H1 (cell line): ENCODE measurements at regions not wholly inside any gene's neighbourhood (a gene's known extent, or its start where the extent isn't known, plus 50 kb on each side); places are given as distances from the start of the nearest gene placed in this dataset.

Source experiments
- CTCF ChIA-PET: fragments of 300-600 bp; sonication (Branson Sonifier 250); formaldehyde crosslinking; loops from one replicate; lab custom pipeline; 2021; ENCODE audit not compliant: partially characterized antibody; lab: Charles Lee
- POLR2A ChIA-PET: fragments of 300-600 bp; sonication (Branson Sonifier 250); formaldehyde crosslinking; loops from one replicate; lab custom pipeline; 2021; ENCODE audit warnings: inconsistent platforms; ENCODE audit not compliant: partially characterized antibody; lab: Charles Lee
- DNase-seq, 2 experiments: peaks; one replicate each; pipeline versions ENCODE4 v3.0.0 to v3.0.0-alpha.2; 2010 to 2022; ENCODE audit warnings: low spot score in 2 of 2, low read depth in 1 of 2, mixed read lengths in 1 of 2
- FAIRE-seq: peaks from 2 replicates; lab custom pipeline; 2011; peaks lifted over from hg19 to GRCh38; lab: Jason Lieb, UNC
- H2AFZ ChIP-seq: 2 replicates; pipeline ENCODE4 v1.8.1; 2012; ENCODE audit warnings: low read length, inconsistent platforms
- H2AK5ac ChIP-seq: 2 replicates; pipeline ENCODE4 v1.6.1; 2013; ENCODE audit warnings: low read depth, low read length
- H2BK120ac ChIP-seq: replicated peaks from 2 replicates; pipeline ENCODE3; 2013; ENCODE audit warnings: low read depth, low read length, inconsistent platforms
- H2BK12ac ChIP-seq: 2 replicates; pipeline ENCODE4 v1.6.1; 2013; ENCODE audit warnings: low read depth, low read length
- H2BK15ac ChIP-seq: 2 replicates; pipeline ENCODE4 v1.6.1; 2013; ENCODE audit warnings: low read length
- H2BK20ac ChIP-seq: 2 replicates; pipeline ENCODE4 v1.6.1; 2013; ENCODE audit warnings: low read length
- H2BK5ac ChIP-seq: 2 replicates; pipeline ENCODE4 v1.6.1; 2013; ENCODE audit warnings: low read depth, low read length
- H3K14ac ChIP-seq: 2 replicates; pipeline ENCODE4 v1.6.1; 2013; ENCODE audit warnings: inconsistent platforms; ENCODE audit not compliant: insufficient read length
- H3K18ac ChIP-seq: 2 replicates; pipeline ENCODE4 v1.6.1; 2013; ENCODE audit warnings: low read length; ENCODE audit errors: extremely low read depth
- H3K23ac ChIP-seq: 2 replicates; pipeline ENCODE4 v1.6.1; 2013; ENCODE audit warnings: inconsistent platforms; ENCODE audit not compliant: insufficient read length
- H3K23me2 ChIP-seq: 2 replicates; pipeline ENCODE4 v1.6.1; 2013; ENCODE audit warnings: low read depth, low read length
- H3K27ac ChIP-seq: 2 replicates; pipeline ENCODE4 v1.6.1; 2011; ENCODE audit warnings: low read depth, low read length, inconsistent platforms
- H3K27me3 ChIP-seq, 4 experiments: replicated peaks in 1 of 4; 1 replicate in 1 of 4; 2 replicates in 3 of 4; pipeline versions ENCODE4 v1.6.1 to v1.8.1; 2011 to 2013; ENCODE audit warnings: low read length in 3 of 4, mild to moderate bottlenecking in 3 of 4, inconsistent platforms in 2 of 4, mixed read lengths in 2 of 4, moderate library complexity in 1 of 4; ENCODE audit not compliant: control insufficient read depth in 3 of 4, insufficient read depth in 3 of 4; ENCODE audit errors: extremely low read depth in 1 of 4
- H3K36me3 ChIP-seq, 4 experiments: 2 replicates each; pipeline versions ENCODE4 v1.6.1 to v1.8.1; 2011 to 2013; ENCODE audit warnings: mild to moderate bottlenecking in 4 of 4, low read length in 3 of 4, moderate library complexity in 2 of 4, control low read depth in 1 of 4, inconsistent platforms in 1 of 4; ENCODE audit not compliant: insufficient read depth in 4 of 4, control insufficient read depth in 2 of 4
- H3K4ac ChIP-seq: replicated peaks from 2 replicates; pipeline ENCODE3; 2013; ENCODE audit warnings: low read length, low read depth, mixed read lengths, inconsistent platforms; ENCODE audit not compliant: insufficient read length
- H3K4me1 ChIP-seq, 4 experiments: replicated peaks in 1 of 4; 1 replicate in 1 of 4; 2 replicates in 3 of 4; pipeline versions ENCODE4 v1.6.1 to v1.8.1; 2011 to 2013; ENCODE audit warnings: low read length in 3 of 4, inconsistent platforms in 2 of 4, mixed read lengths in 1 of 4; ENCODE audit not compliant: insufficient read depth in 4 of 4, control insufficient read depth in 3 of 4
- H3K4me2 ChIP-seq, 2 experiments: 2 replicates each; pipeline versions ENCODE4 v1.6.1 to v1.8.1; 2011 to 2013; ENCODE audit warnings: low read depth in 2 of 2, low read length in 2 of 2, control low read depth in 1 of 2, inconsistent platforms in 1 of 2, mild to moderate bottlenecking in 1 of 2; ENCODE audit not compliant: insufficient read depth in 1 of 2
- H3K4me3 ChIP-seq, 4 experiments: fragments of 200-600, 300-600 bp in 1 of 4; sonication (generic), shearing (Covaris generic), sonication (Bioruptor Twin) in 1 of 4; 2 replicates each; pipeline versions ENCODE4 v1.5.1 to v1.8.1; 2011 to 2016; ENCODE audit warnings: low read length in 4 of 4, low read depth in 3 of 4, control low read depth in 2 of 4, inconsistent platforms in 2 of 4, mild to moderate bottlenecking in 2 of 4, mixed read lengths in 1 of 4, moderate library complexity in 1 of 4; ENCODE audit not compliant: insufficient read depth in 2 of 4; ENCODE audit errors: extremely low read depth in 1 of 4
- H3K56ac ChIP-seq: replicated peaks from 2 replicates; pipeline ENCODE3; 2013; ENCODE audit warnings: low read depth, mild to moderate bottlenecking, mixed read lengths, low read length, inconsistent platforms; ENCODE audit not compliant: insufficient read length
- H3K79me1 ChIP-seq: 2 replicates; pipeline ENCODE4 v1.6.1; 2013; ENCODE audit warnings: low read depth, low read length, control low read depth
- H3K79me2 ChIP-seq, 2 experiments: 2 replicates each; pipeline versions ENCODE4 v1.6.1 to v1.8.1; 2012 to 2013; ENCODE audit warnings: low read length in 2 of 2, mild to moderate bottlenecking in 2 of 2, inconsistent platforms in 1 of 2; ENCODE audit not compliant: insufficient read depth in 2 of 2, control insufficient read depth in 1 of 2
- H3K9ac ChIP-seq, 4 experiments: replicated peaks in 1 of 4; 1 replicate in 1 of 4; 2 replicates in 3 of 4; pipeline versions ENCODE4 v1.6.1 to v1.8.1; 2011 to 2013; ENCODE audit warnings: low read depth in 3 of 4, low read length in 3 of 4, control low read depth in 2 of 4, mild to moderate bottlenecking in 2 of 4, moderate library complexity in 2 of 4, inconsistent platforms in 1 of 4; ENCODE audit errors: extremely low read depth in 1 of 4
- H3K9me3 ChIP-seq, 2 experiments: 2 replicates each; pipeline versions ENCODE4 v1.6.1 to v1.8.1; 2012 to 2013; ENCODE audit warnings: mild to moderate bottlenecking in 2 of 2, moderate library complexity in 2 of 2, control low read depth in 1 of 2, inconsistent platforms in 1 of 2, low read depth in 1 of 2, low read length in 1 of 2, mixed read lengths in 1 of 2; ENCODE audit not compliant: insufficient read depth in 2 of 2
- H4K20me1 ChIP-seq, 2 experiments: replicated peaks in 1 of 2; 2 replicates each; pipeline versions ENCODE3 to v1.8.1; 2011 to 2013; ENCODE audit warnings: inconsistent platforms in 2 of 2, low read length in 2 of 2, mild to moderate bottlenecking in 1 of 2; ENCODE audit not compliant: insufficient read depth in 2 of 2, control insufficient read depth in 1 of 2
- H4K5ac ChIP-seq: 2 replicates; pipeline ENCODE4 v1.6.1; 2013; ENCODE audit warnings: low read length, low read depth, mixed read lengths, inconsistent platforms; ENCODE audit not compliant: insufficient read length
- H4K8ac ChIP-seq: 2 replicates; pipeline ENCODE4 v1.8.0; 2013; ENCODE audit warnings: mild to moderate bottlenecking, moderate library complexity, low read length, inconsistent platforms; ENCODE audit not compliant: insufficient read depth; ENCODE audit errors: extremely low read depth
- H4K91ac ChIP-seq: replicated peaks from 2 replicates; pipeline ENCODE3; 2013; ENCODE audit warnings: low read length, mixed read lengths, inconsistent platforms; ENCODE audit not compliant: insufficient read length
- HDAC2 ChIP-seq, 2 experiments: fragments of 300-600 bp in 1 of 2; sonication (generic) in 1 of 2; IDR thresholded peaks; 2 replicates each; pipeline ENCODE4 v1.6.1; 2011 to 2012; ENCODE audit warnings: low read depth in 2 of 2, low read length in 2 of 2, mild to moderate bottlenecking in 2 of 2, moderate library complexity in 2 of 2, borderline replicate concordance in 1 of 2, inconsistent platforms in 1 of 2
- POU5F1 ChIP-seq: IDR thresholded peaks from 2 replicates; pipeline ENCODE4 v1.6.1; 2011; ENCODE audit warnings: low read depth, mild to moderate bottlenecking, low read length, moderate library complexity

DNA sequence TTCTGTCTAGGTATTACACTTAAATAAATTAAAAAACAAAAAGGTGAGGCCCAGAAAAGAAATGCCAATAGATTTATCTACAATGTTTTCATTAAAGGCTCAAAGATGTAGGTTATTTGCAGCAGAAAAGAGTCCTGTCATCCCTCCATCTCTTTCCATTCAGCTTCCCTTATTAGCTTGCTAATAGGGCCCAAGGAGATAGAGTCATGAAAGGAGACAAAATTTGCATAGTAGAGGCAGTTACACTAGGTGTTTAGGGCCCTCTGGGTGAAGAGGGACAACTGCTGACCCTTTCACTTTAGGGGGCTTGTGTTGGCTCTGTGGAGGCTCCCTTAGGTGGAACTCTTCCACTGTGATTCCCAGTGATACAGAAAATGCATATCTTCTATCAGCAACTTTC lies 58.4 kb upstream of the TACR3 start:
- H2BK15ac ChIP-seq = no peak overlapping the region
- H2AFZ ChIP-seq = no peak overlapping the region
- H3K27me3 ChIP-seq = peaks cover 0 to 2% (median 0%) of the 10 kb centered on the region in 4 experiments; a peak in 2 of 7 replicates
- DNase-seq = no peak
- H3K9ac ChIP-seq = no peak overlapping the region
- H4K5ac ChIP-seq = no peak overlapping the region
- H3K56ac ChIP-seq = no peak overlapping the region
- no peak overlapping the region for H2BK12ac ChIP-seq
- no peak overlapping the region for H4K91ac ChIP-seq
- no peak overlapping the region for H2BK20ac ChIP-seq
- H3K23me2 ChIP-seq = no peaks in the 10 kb centered on the region
- H3K79me1 ChIP-seq = no peaks in the 10 kb centered on the region
- H3K9me3 ChIP-seq = no peaks in the 10 kb centered on the region
- no peaks in the 10 kb centered on the region for H4K20me1 ChIP-seq
- H4K8ac ChIP-seq = no peak overlapping the region
- no peak overlapping the region for H3K27ac ChIP-seq
- no peak overlapping the region for H3K23ac ChIP-seq
- CTCF ChIA-PET = no interaction called here
- H3K14ac ChIP-seq = no peak overlapping the region
- TF ChIP-seq HDAC2 (IDR thresholded peaks at IDR 0.05; ENCODE audit: borderline replicate concordance in 1 of 2, low read depth in 2 of 2, low read length in 2 of 2) (no peak), POU5F1 (no peak)
- peaks cover 0 to 8% (median 5%) of the 10 kb centered on the region in 4 experiments; a peak in 2 of 7 replicates for H3K4me1 ChIP-seq
- no peaks in the 10 kb centered on the region for H3K79me2 ChIP-seq
- H3K18ac ChIP-seq = no peak overlapping the region
- no peak overlapping the region for H3K4ac ChIP-seq
- no peak overlapping the region for H3K4me3 ChIP-seq
- POLR2A ChIA-PET = no interaction called here
- H3K4me2 ChIP-seq = no peak overlapping the region
- H2BK5ac ChIP-seq = no peak overlapping the region
- H3K36me3 ChIP-seq = no peaks in the 10 kb centered on the region
- H2AK5ac ChIP-seq = no peak overlapping the region
- H2BK120ac ChIP-seq = no peak overlapping the region
- no peak for FAIRE-seq
